ENCODE measurements at regions not wholly inside any gene's neighbourhood (a gene's known extent, or its start where the extent isn't known, plus 50 kb on each side); places are given as distances from the start of the nearest gene placed in this dataset.

DNA sequence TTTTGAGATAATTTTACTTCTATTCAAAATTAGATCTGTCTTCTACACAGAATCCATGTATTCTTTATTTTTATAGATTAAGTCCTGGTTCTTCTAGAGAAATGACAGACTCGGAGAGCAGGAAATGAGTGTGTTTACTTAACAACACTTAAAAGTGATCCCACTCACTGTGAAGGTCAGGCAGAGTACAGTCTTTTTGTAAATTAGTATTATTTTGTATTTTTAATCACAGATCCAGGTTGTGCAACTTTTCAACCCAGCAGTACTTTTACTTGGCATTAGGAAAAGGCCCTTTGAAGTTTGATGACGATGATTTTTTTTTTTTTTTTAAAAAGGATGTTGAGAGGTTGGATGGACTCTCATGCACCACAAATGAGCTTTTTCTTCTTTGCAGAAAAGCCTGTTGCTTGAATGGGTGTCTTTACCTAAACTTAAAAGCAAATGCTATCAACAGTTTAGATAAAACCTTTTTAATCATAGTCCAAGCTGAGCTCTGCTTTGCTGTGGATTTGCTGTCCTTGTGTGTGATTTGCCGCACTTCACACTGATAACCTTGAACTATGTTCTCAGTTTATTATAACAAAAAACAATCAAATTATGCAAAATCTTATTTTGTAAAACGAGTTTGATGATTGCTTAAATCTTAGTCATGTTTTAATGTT lies 114.1 kb downstream of the MXRA5 start:
- POLR2A ChIA-PET, result no interaction called here

GRCh38 chrX:3231766-3232165 lies 114.7 kb downstream of the MXRA5 start:
- intact Hi-C loops (cut with DNase I, micrococcal nuclease), result no loop called here
- Mint-ChIP-seq H3K27me3 (no peaks in the 10 kb centered on the region), H3K36me3 (ENCODE audit: low read depth) (no peaks in the 10 kb centered on the region), H3K27ac (no peak overlapping the region), H3K4me1 (ENCODE audit: low read depth) (no peaks in the 10 kb centered on the region), H3K9me3 (no peaks in the 10 kb centered on the region), H3K4me3 (no peak overlapping the region)
- POLR2A ChIA-PET, result no interaction called here
- Histone ChIP-seq H3K9me3 (ENCODE audit: control insufficient read depth in 1 of 2, insufficient read depth in 1 of 2, low read length in 2 of 2) (no peaks in the 10 kb centered on the region), H3K4me3 (ENCODE audit: low read length) (no peak overlapping the region), H3K27ac (ENCODE audit: low read depth in 1 of 2, low read length in 2 of 2) (no peak overlapping the region), H3K36me3 (ENCODE audit: insufficient read depth, low read length) (no peaks in the 10 kb centered on the region), H3K27me3 (ENCODE audit: control insufficient read depth in 1 of 2, insufficient read depth in 2 of 2, low read length in 2 of 2) (no peaks in the 10 kb centered on the region), H3K4me1 (ENCODE audit: insufficient read depth, low read length) (no peaks in the 10 kb centered on the region)
- CTCF ChIA-PET, result no interaction called here
- TF ChIP-seq, protein P1, sequence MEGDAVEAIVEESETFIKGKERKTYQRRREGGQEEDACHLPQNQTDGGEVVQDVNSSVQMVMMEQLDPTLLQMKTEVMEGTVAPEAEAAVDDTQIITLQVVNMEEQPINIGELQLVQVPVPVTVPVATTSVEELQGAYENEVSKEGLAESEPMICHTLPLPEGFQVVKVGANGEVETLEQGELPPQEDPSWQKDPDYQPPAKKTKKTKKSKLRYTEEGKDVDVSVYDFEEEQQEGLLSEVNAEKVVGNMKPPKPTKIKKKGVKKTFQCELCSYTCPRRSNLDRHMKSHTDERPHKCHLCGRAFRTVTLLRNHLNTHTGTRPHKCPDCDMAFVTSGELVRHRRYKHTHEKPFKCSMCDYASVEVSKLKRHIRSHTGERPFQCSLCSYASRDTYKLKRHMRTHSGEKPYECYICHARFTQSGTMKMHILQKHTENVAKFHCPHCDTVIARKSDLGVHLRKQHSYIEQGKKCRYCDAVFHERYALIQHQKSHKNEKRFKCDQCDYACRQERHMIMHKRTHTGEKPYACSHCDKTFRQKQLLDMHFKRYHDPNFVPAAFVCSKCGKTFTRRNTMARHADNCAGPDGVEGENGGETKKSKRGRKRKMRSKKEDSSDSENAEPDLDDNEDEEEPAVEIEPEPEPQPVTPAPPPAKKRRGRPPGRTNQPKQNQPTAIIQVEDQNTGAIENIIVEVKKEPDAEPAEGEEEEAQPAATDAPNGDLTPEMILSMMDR (IDR thresholded peaks at IDR 0.05), result no peak
- ATAC-seq (ENCODE audit: poor library complexity) (no peak), DNase-seq (no peak)

More for the DNA sequence above, 114.1 kb downstream of the MXRA5 start:
- no peaks in the 10 kb centered on the region for H3K4me1 Mint-ChIP-seq (ENCODE audit: low read depth)
- H3K27ac ChIP-seq (ENCODE audit: low read depth in 1 of 2, low read length in 2 of 2), result no peak overlapping the region
- DNase-seq (no peak), ATAC-seq (ENCODE audit: poor library complexity) (no peak)
- H3K36me3 ChIP-seq (ENCODE audit: insufficient read depth, low read length), result no peaks in the 10 kb centered on the region
- H3K4me1 ChIP-seq (ENCODE audit: insufficient read depth, low read length), result no peaks in the 10 kb centered on the region
- CTCF ChIA-PET, result no interaction called here
- H3K36me3 Mint-ChIP-seq (ENCODE audit: low read depth), result no peaks in the 10 kb centered on the region
- H3K4me3 Mint-ChIP-seq, result no peak overlapping the region
- intact Hi-C loops (cut with DNase I, micrococcal nuclease), result no loop called here
- TF ChIP-seq, protein P1 (IDR thresholded peaks at IDR 0.05), result no peak
- H3K9me3 Mint-ChIP-seq, result no peaks in the 10 kb centered on the region
- H3K27me3 ChIP-seq (ENCODE audit: control insufficient read depth in 1 of 2, insufficient read depth in 2 of 2, low read length in 2 of 2), result no peaks in the 10 kb centered on the region
- no peak overlapping the region for H3K27ac Mint-ChIP-seq
- no peaks in the 10 kb centered on the region for H3K9me3 ChIP-seq (ENCODE audit: control insufficient read depth in 1 of 2, insufficient read depth in 1 of 2, low read length in 2 of 2)
- H3K27me3 Mint-ChIP-seq, result no peaks in the 10 kb centered on the region
- no peak overlapping the region for H3K4me3 ChIP-seq (ENCODE audit: low read length)

DNA sequence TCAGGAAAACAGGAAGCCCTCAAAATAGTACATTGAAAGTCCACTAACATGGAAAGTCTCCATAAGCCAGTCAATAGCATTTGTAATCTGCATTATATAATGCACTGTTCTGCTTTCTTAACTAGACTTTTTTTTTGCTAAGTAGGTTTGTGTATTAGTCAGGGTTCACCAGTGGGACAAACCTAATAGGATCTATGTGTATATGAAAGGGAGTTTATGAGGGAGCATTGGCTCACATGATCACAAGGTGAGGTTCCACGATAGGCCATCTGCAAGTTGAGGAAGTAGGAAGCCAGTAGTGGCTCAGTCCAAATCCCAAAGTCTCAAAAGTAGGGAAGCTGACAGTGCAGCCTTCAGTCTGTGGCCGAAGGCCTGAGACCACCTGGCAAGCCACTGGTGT lies 116.0 kb downstream of the MXRA5 start:
- H3K4me1 Mint-ChIP-seq (ENCODE audit: low read depth), result no peaks in the 10 kb centered on the region
- Histone ChIP-seq H3K27ac (ENCODE audit: low read depth in 1 of 2, low read length in 2 of 2) (no peak overlapping the region), H3K9me3 (ENCODE audit: control insufficient read depth in 1 of 2, insufficient read depth in 1 of 2, low read length in 2 of 2) (no peaks in the 10 kb centered on the region), H3K27me3 (ENCODE audit: control insufficient read depth in 1 of 2, insufficient read depth in 2 of 2, low read length in 2 of 2) (no peaks in the 10 kb centered on the region), H3K36me3 (ENCODE audit: insufficient read depth, low read length) (no peaks in the 10 kb centered on the region), H3K4me1 (ENCODE audit: insufficient read depth, low read length) (no peaks in the 10 kb centered on the region), H3K4me3 (ENCODE audit: low read length) (no peak overlapping the region)
- DNase-seq, result no peak
- H3K27me3 Mint-ChIP-seq, result no peaks in the 10 kb centered on the region
- no peak for ATAC-seq (ENCODE audit: poor library complexity)
- no peaks in the 10 kb centered on the region for H3K36me3 Mint-ChIP-seq (ENCODE audit: low read depth)
- intact Hi-C loops (cut with DNase I, micrococcal nuclease), result no loop called here
- no peaks in the 10 kb centered on the region for H3K9me3 Mint-ChIP-seq
- no peak overlapping the region for H3K27ac Mint-ChIP-seq
- TF ChIP-seq, protein P1 (IDR thresholded peaks at IDR 0.05), result no peak
- CTCF ChIA-PET, result no interaction called here
- H3K4me3 Mint-ChIP-seq, result no peak overlapping the region
- POLR2A ChIA-PET, result no interaction called here

All from CD4-positive, alpha-beta T cell (primary cell).